H1 (cell line): ENCODE measurements at regions not wholly inside any gene's neighbourhood (a gene's known extent, or its start where the extent isn't known, plus 50 kb on each side); places are given as distances from the start of the nearest gene placed in this dataset.

Source experiments
- FOSL1 ChIP-seq: IDR thresholded peaks from 2 replicates; pipeline ENCODE4 v1.6.1; 2011; ENCODE audit warnings: mild to moderate bottlenecking, low read depth, low read length, moderate library complexity; ENCODE audit not compliant: insufficient read depth
- JUN ChIP-seq: IDR thresholded peaks from 2 replicates; pipeline ENCODE4 v1.6.1; 2011; ENCODE audit warnings: low read depth, mild to moderate bottlenecking, improper control_type of control experiment, low read length
- RFX5 ChIP-seq: IDR thresholded peaks from 2 replicates; pipeline ENCODE4 v1.6.1; 2011; ENCODE audit warnings: low read depth, low read length, improper control_type of control experiment, borderline replicate concordance
- SP2 ChIP-seq: IDR thresholded peaks from 2 replicates; pipeline ENCODE4 v1.6.1; 2012; ENCODE audit warnings: mild to moderate bottlenecking, low read length, inconsistent platforms
- SP4 ChIP-seq: IDR thresholded peaks from 2 replicates; pipeline ENCODE4 v1.6.1; 2012; ENCODE audit warnings: low read length, inconsistent platforms
- SRF ChIP-seq: IDR thresholded peaks from 2 replicates; pipeline ENCODE4 v1.6.1; 2011; ENCODE audit warnings: mild to moderate bottlenecking, low read depth, low read length, moderate library complexity
- TF ChIP-seq, protein P1 (sequence below): IDR thresholded peaks from 2 replicates; pipeline ENCODE4 v1.6.1; 2011; ENCODE audit warnings: low read length, improper control_type of control experiment

DNA sequence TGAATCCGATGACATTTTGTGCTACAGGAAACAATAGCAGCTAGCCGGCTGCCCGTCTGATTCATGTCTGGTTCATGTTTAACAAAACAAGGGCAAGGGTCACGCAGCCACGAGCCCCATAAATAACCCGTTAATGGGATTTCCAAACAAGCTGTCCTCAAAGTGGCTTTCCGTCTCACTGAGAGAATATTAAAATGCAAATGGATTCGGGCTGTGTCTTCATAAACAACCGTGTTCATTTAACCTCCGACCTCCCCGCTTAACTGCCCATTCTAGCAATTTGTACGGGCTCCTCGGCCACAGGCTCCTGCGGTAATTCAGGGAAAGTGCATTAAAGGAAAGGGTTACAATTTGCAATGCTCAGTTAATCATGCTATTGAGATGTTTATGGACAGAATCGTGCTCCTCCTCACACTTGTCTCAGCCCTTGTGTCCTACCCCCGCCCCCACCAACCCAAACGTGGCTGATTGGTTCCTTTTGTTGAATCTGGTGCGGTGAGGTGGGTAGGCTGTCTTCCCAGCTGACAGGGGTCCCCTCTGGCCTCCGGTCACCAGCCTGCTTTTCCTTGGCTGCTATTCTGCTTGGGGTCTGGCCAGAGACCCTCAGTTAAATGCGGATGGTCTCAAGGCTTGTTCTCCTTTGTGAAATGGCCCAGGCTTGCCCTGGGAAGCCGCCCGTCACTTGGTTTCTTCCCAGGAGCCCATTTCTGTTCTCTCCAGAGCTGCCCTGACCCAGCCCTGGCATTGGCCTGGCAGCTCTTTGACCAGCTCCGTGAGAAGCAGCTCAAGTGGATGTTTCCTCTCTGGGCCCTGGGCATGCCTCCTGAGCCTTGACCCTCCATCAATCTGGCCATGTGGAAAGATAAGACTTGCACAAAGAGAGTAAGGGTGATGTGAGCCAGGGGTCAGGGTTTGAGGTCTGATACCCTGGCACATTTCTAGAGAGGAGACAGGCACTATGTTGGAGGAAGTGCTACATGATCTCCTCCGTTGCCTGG, 200.7 kb upstream of the POU3F1 start (continued):
- TF ChIP-seq, protein P1, sequence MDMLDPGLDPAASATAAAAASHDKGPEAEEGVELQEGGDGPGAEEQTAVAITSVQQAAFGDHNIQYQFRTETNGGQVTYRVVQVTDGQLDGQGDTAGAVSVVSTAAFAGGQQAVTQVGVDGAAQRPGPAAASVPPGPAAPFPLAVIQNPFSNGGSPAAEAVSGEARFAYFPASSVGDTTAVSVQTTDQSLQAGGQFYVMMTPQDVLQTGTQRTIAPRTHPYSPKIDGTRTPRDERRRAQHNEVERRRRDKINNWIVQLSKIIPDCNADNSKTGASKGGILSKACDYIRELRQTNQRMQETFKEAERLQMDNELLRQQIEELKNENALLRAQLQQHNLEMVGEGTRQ = no peak
- TF ChIP-seq SP2 (no peak), SRF (no peak), JUN (no peak), RFX5 (no peak), FOSL1 (no peak), SP4 (no peak)
